Testis (tissue), 2 donors: ENCODE measurements at regions not wholly inside any gene's neighbourhood (a gene's known extent, or its start where the extent isn't known, plus 50 kb on each side); places are given as distances from the start of the nearest gene placed in this dataset.

Experiments
- CTCF ChIP-seq, 3 experiments: fragments of 450-650 bp in 2 of 3; fragments of 200-600 bp in 1 of 3; sonication (generic) in 1 of 3; IDR thresholded peaks; one replicate each; pipeline ENCODE4 v1.5.1; 2016 to 2019; ENCODE audit warnings: antibody characterized with exemption in 3 of 3, mild to moderate bottlenecking in 2 of 3, moderate library complexity in 1 of 3
- POLR2A ChIP-seq: fragments of 450-650 bp; IDR thresholded peaks from one replicate; pipeline ENCODE4 v1.6.1; 2017; ENCODE audit warnings: antibody characterized with exemption, mild to moderate bottlenecking, moderate library complexity

- TF ChIP-seq CTCF (IDR thresholded peaks at IDR 0.05) (no peak), POLR2A (no peak)
Measured at GRCh38 chr6:114952229-114952628, 609.4 kb upstream of the HS3ST5 start.
